Loucy (cell line): ENCODE measurements at regions not wholly inside any gene's neighbourhood (a gene's known extent, or its start where the extent isn't known, plus 50 kb on each side); places are given as distances from the start of the nearest gene placed in this dataset.

Experiments
- EZH2phosphoT487 ChIP-seq: fragments of 200-600 bp; IDR thresholded peaks from 2 replicates; pipeline ENCODE4 v1.6.1; 2018; ENCODE audit warnings: antibody characterized with exemption, mild to moderate bottlenecking, moderate library complexity, borderline replicate concordance
- TF ChIP-seq, protein P1 (sequence below): fragments of 200-600 bp; sonication (generic); conservative IDR thresholded peaks from 2 replicates; pipeline ENCODE4 v1.5.1; 2014; ENCODE audit warnings: mild to moderate bottlenecking, antibody characterized with exemption, low read length

DNA sequence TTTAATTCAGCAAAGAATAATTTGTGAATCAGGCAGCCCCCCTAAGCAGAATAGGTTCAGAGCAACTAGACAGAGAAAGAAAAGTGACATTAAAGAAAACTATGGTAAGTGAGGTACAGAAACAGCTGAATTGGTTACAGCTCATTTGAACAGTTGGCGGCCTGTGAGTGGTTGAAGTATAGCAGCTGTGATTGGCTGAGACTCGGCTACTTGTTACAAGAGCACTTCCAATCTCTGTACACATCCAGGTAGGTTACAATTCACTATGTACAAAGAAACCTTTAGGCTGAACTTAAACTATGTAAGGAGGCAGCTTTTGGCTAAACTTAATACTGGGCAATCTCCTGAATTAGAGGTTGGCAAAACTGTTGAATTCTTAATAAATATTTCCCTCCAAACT, 171.1 kb upstream of the LHX8 start:
- TF ChIP-seq, protein P1, sequence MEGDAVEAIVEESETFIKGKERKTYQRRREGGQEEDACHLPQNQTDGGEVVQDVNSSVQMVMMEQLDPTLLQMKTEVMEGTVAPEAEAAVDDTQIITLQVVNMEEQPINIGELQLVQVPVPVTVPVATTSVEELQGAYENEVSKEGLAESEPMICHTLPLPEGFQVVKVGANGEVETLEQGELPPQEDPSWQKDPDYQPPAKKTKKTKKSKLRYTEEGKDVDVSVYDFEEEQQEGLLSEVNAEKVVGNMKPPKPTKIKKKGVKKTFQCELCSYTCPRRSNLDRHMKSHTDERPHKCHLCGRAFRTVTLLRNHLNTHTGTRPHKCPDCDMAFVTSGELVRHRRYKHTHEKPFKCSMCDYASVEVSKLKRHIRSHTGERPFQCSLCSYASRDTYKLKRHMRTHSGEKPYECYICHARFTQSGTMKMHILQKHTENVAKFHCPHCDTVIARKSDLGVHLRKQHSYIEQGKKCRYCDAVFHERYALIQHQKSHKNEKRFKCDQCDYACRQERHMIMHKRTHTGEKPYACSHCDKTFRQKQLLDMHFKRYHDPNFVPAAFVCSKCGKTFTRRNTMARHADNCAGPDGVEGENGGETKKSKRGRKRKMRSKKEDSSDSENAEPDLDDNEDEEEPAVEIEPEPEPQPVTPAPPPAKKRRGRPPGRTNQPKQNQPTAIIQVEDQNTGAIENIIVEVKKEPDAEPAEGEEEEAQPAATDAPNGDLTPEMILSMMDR = no peak
- no peak for TF ChIP-seq EZH2phosphoT487
